NCI-H2227 (cell line): ENCODE measurements at regions not wholly inside any gene's neighbourhood (a gene's known extent, or its start where the extent isn't known, plus 50 kb on each side); places are given as distances from the start of the nearest gene placed in this dataset.
"Not testable (repeated sequence)": the region's sequence is repeated elsewhere in the genome, so short reads cannot be mapped to it uniquely, and the experiment has no call there.

Experiments used
- DNase-seq: peaks from one replicate; lab custom pipeline; 2025; ENCODE audit not compliant: unreplicated experiment; lab: John Stamatoyannopoulos, UW

DNA sequence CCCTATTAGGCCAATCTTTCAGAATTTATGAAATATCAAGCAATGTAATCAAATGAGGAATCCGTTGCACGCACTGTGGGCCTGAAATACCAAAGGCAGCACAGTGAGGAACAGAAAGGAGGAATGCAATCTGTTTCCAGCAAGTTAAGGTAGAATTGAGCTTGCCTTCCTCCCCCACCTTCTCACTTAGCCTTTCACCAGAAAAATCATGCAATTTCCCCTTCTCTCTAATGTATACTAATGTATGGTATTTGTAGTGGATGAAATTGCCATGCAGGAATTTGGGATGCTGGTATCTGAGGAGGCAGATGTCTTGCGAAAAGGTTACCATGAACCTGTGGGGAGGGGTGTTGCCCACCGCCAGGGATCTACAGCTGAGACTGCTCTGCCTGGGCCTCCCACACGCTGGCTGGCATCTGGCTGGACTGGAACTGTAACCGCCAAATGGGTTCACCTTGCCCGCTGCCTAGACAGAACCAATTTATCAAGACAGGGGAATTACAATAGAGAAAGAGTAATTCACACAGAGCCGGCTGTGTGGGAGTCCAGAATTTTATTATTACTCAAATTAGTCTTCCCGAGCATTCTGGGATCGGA, 222.4 kb upstream of the MYLIP start:
- no peak for DNase-seq

DNA sequence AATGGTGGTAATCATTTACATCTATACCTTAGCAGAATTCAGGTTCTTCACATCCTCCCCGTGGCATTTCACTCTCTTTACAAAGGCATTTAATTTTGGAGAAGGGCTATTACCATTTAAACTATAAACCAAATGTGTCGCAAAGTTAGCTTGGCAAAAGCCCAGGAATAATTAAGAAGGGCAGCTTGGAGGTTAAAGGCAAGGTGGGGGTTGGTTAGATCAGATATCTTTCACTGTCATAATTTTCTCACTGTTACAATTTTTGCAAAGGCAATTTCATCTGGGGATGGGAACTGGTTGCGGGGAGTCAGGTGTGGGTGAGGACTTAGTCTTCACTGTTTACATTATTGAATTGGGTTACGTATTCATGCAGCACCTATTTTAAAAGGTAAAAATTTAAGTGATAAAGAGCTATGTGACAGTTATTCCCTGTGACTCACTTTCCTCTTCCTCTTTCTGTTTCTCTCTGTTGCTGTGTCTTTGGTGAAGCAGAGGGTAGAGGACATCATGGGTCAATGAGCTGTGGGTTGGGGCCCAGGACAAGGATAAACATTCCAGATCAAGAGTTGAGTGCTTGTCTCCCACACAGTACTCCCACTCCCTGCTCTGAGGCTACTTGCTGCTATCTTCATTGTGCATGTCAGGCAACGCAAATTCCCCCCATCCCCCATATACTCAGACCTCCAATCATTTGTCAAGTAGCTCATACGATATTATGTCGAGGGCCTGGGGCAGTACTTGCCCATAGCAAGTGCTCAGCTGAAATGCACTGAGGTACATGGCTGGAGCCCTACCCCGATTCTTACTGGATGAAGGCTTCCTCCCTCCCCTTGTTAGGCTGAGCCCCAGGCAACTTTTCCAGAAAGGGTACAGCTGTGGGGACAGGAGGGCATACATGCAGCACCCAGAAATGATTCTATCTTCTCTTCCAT, 223.1 kb upstream of the MYLIP start:
- DNase-seq = no peak

DNA sequence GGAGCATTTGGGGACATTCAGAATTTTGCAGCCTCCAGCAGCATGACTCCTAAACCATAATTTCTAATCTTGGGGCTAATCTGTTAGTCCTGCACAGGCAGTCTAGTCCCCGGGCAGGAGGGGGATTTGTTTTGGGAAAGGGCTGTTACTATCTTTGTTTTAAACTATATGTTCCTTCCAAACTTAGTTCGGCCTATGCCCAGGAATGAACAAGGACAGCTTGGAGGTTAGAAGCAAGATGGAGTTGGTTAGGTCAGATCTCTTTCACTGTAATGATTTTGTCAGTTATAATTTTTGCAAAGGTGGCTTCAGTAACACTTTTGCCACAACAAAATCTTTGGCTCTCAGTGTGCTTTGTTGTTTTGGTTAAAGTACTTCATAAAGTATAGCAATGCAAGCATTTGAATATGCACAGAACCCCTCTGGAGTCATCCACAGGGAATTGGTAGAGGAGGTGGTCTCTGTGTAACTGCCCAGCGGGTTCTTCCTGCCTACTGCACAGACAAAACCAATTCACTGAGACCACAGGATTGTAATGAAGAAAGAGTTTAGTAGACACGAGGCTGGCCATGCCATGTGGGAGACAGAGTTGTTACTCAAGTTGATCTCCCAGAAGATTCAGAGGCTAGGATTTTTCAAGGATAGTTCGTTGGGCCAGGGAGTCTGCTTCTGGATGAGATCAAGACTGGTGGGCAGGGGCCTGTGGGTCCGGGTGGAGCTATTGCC, 224.1 kb upstream of the MYLIP start:
- DNase-seq = no peak

DNA sequence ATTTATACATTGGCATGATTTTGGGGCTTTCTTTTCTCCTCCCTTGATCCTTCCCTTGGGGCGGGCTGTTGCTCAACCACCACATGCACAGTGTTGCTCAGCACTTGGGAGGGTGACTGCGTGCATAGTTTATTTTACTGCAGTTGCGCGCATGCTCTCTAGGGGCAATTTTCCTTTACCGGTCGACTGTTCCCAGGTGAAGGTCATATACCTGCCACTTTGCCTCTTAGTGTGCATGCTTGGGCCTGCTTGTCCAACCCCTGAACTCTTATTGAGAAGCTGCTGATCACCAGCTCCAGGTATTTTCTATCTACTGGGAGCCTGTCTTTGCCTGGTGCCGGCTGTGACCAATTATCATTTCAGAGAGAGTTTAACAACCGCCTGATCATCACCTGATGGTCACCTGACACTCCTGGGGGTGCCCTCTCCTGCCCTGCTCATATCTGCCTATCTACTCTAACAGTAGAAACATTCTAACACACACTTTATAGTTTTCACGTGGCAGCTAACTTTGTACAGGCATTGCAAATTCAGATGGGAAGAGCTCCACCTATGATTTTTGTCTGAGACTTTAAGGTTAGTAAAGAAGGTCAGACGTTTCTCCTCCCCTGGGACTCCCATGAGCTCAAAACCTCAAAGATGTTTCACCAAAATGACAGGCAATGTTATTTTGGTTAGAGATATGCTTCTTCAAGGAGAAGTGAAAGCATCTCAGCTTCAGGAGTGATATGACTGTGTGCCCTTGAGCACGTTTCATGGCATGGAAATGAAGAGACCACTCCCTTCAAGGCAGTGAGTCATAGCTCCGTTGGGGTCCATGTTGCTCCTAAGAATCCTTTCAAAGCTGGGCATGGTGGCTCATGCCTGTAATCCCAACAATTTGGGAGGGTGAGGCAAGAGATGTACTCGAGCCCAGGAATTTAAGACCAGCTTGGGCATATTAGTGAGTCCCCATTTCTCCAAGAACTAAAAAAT, 227.5 kb upstream of the MYLIP start:
- DNase-seq = no peak

GRCh38 chr6:15898693-15899092, 230.2 kb upstream of the MYLIP start:
- no peak for DNase-seq

- no peak for DNase-seq
Measured at GRCh38 chr6:15897063-15897876, 231.6 kb upstream of the MYLIP start.

DNA sequence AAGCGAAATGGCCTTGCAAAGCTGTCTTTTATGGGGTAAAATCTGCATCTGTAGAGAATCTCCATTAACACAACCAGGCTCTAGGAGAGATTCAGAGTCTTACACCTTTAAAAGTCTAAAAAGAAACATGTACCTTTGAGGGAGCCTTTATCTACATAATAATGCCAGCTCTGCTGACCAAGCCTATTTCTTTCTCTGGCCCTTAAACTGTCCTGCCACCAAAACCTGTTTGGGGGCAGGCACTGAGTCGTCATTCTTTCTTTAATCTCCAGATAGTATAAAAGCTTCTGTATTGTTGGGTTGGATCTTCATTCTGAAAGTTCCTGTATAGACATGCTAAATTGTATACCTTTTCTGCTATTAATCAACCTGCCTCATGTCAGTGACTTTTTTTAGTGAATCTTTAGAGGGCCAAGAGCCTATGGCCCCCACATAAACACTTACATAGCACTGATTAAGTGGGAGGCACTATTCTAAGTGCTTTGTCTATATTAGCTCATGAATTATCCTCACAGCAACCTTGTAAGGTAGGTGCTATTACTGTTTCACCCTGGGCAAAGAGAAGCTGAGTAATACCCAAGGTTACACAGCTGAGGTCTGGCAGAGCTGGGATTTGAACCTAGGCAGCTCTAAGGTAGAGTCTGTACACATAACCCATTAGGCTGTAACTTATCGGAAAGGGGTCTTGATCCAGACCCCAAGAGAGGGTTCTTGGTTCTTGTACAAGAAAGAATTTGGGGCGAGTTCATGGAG, 232.3 kb upstream of the DTNBP1 start:
- no peak for DNase-seq

- no peak for DNase-seq
Measured at GRCh38 chr6:15893556-15894253, 230.9 kb upstream of the DTNBP1 start.

- DNase-seq = no peak
Measured at GRCh38 chr6:15892369-15892768, 229.5 kb upstream of the DTNBP1 start.

DNA sequence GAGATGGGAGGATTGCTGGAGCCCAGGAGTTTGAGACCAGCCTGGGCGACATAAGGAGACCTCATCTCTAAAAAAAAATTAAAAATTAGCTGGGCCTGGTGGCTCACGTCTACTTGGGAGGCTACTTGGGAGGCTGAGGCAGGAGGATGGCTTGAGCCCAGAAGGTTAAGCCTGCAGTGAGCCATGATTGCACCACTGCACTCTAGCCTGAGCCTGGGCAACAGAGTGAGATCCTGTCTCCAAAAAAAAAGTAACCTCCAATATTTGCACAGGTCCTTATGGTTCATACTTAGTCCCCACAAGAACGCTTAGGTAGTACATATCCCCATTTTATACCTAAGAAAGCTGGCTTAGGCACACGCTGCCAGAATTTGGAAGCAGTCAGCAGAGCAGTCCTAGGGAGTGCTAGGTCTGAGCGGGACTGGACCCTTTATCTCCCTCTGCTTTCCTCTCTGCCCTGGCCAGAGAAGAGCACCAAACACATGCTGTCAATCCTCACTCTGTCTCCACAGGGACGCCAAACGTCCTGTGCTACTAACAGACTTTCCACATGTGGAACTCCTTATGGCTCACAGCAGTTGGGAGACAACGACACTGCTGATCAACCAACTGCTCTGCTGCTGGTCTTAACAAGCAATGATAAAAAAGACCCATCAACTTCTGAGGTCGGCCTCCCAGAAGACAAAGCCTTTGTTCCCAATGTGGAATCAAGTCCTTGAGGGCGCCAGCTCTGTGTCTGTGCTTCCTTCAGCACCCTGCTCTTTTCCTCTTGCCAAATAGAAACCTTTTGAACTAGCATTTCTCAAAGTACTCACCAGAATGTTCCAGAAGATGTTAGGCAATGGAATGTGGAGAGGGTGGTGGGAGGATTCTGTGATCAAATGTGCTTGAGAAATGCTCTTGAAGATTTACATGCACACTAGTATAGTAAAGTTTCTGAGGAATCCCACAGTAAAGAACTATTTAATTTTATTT, 226.3 kb upstream of the DTNBP1 start:
- no peak for DNase-seq

DNA sequence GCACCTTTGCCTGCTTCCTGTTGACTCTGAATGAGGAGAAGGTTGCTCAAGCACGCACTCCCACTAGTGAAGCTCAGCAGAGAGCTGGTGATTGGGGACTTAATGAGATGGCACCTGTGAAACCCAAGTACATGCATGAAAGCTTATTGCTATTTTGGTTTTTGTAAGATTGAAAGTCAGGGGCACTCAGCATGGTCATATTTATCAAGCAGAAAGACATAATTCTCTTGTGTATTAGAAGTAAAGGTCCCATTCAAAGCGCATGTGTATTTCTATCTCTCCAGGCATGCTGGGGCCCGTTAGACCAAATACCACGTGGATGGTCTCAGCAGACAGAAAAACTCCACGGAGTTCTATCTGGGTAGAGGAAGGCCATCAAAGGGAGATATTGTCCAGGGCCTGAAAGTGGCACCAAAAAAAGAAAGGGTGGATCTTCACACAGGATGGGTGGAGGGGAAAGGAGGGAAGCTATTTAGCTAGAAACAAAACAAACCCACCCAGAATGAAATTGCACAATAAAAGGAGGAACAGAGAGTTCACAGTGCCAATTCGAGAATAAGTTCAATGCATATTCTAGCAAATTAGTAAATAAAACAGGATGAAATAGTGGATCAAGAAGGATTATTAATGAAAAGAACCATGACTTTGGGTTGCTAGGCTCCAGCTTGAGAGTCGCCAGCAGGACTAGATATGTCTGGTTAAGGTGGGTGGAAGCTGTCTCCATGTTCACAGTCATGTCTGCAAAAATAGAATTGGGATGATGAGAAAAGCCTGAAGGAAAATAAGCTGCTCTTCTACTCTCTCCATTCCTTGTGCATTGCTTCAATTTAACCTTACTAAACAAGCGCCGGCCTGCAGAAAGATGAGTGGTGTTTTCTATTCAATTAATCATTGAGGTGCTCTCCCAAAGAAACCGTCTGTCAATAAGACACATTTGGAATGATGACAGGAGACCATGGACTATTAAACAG, 224.9 kb upstream of the DTNBP1 start:
- DNase-seq = no peak

DNA sequence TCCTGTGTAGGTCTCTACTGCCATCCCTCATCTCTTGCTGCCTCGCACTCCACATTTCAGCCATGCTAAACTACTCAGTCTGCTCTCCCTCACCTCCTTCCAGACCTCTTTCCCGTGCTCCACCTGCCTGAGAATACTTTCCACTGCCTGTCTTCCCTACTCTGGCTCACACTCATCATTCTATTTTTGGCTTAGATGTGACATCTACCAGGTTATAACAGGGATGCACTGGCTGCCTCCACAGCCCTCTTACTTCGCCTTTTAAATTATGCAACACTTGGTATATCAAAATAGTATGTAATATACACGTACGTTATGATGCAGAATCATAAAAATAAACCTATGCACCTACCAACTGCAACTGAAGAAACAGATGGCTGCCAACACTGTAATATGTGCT, 222.8 kb upstream of the DTNBP1 start:
- DNase-seq = no peak

DNA sequence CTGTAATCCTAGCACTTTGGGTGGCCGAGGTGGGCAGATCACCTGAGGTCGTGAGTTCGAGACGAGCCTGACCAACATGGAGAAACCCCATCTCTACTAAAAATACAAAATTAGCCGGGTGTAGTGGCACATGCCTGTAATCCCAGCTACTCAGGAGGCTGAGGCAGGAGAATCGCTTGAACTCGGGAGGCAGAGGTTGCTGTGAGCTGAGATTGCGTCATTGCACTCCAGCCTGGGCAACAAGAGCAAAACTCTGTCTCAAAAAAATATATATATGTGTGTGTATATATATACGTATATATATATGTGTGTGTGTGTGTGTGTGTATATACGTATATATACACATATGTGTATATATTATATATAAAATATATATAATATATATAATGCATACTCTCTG, 220.8 kb upstream of the DTNBP1 start:
- not testable (repeated sequence) for DNase-seq

DNA sequence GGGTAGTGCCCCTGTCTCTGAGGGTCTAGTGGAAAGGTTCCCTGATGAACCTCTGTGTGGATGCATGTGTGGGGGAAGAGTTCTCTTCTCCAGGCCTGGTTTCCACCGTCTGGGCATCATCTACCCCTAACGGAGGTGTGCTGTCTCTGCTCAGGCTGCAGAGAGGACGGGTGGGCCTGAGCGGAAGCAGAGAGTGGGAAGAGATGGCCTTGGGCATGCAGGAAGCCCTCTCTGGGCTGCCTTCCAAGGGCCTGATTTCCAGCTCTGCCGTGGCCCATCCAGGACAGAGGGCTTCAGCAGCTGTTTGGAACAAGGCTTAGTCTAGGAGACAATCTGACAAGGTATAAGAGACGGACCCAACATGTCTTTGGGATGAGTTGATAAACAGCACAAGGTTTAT, 220.1 kb upstream of the DTNBP1 start:
- no peak for DNase-seq

GRCh38 chr6:15882345-15882744, 219.5 kb upstream of the DTNBP1 start:
- no peak for DNase-seq

DNA sequence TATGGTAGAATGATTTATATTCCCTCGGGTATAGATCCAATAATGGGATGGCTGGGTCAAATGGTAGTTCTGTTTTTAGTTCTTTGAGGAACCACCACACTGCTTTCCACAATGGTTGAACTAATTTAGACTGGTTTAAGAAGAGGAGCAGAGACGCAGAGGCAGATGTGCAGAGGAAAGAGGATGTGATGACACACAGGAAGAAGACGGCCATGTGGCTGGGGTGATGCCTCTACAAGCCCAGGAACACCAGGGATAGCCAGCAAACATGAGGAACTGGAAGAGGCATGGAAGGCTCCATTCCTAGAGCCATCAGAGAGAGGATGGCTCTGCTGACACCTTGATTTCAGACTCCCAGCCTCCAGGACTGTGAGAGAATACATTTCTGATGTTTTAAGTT, 218.3 kb upstream of the DTNBP1 start:
- DNase-seq = no peak
